HL-60 (cell line): ENCODE measurements at regions not wholly inside any gene's neighbourhood (a gene's known extent, or its start where the extent isn't known, plus 50 kb on each side); places are given as distances from the start of the nearest gene placed in this dataset.

ENCODE experiments used
- POLR2AphosphoS5 ChIP-seq: IDR thresholded peaks from 2 replicates; pipeline ENCODE4 v1.6.1; 2012; ENCODE audit warnings: low read depth
- TF ChIP-seq, protein P1 (sequence below): IDR thresholded peaks from one replicate; pipeline ENCODE4 v1.5.1; 2011; ENCODE audit warnings: low read length, control low read depth, inconsistent platforms; ENCODE audit not compliant: insufficient read depth
- TF ChIP-seq, protein P2 (sequence below): IDR thresholded peaks from 2 replicates; pipeline ENCODE4 v1.6.1; 2012; ENCODE audit warnings: low read depth; ENCODE audit not compliant: insufficient replicate concordance

DNA sequence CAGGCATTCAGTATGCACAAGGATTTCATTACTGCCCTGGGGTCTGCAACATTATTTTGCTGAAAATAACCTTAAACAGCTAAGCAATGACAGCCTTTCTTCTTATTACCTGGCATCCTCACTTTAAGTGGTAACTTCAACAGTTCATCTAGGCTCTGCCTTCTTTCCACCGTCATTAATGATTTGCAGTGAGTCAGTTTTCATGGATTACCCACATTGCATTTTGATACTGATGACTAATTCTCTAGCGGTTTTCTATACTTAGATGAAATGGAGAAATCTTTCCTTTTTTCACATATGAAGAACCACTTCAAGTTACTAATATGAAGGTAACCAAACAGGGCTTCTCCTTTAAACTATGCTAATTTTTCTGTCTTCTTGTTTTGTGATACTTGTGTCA is 226.9 kb upstream of the TMPRSS15 start:
- TF ChIP-seq, protein P1, sequence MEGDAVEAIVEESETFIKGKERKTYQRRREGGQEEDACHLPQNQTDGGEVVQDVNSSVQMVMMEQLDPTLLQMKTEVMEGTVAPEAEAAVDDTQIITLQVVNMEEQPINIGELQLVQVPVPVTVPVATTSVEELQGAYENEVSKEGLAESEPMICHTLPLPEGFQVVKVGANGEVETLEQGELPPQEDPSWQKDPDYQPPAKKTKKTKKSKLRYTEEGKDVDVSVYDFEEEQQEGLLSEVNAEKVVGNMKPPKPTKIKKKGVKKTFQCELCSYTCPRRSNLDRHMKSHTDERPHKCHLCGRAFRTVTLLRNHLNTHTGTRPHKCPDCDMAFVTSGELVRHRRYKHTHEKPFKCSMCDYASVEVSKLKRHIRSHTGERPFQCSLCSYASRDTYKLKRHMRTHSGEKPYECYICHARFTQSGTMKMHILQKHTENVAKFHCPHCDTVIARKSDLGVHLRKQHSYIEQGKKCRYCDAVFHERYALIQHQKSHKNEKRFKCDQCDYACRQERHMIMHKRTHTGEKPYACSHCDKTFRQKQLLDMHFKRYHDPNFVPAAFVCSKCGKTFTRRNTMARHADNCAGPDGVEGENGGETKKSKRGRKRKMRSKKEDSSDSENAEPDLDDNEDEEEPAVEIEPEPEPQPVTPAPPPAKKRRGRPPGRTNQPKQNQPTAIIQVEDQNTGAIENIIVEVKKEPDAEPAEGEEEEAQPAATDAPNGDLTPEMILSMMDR = no peak
- TF ChIP-seq POLR2AphosphoS5 = no peak
- TF ChIP-seq, protein P2, sequence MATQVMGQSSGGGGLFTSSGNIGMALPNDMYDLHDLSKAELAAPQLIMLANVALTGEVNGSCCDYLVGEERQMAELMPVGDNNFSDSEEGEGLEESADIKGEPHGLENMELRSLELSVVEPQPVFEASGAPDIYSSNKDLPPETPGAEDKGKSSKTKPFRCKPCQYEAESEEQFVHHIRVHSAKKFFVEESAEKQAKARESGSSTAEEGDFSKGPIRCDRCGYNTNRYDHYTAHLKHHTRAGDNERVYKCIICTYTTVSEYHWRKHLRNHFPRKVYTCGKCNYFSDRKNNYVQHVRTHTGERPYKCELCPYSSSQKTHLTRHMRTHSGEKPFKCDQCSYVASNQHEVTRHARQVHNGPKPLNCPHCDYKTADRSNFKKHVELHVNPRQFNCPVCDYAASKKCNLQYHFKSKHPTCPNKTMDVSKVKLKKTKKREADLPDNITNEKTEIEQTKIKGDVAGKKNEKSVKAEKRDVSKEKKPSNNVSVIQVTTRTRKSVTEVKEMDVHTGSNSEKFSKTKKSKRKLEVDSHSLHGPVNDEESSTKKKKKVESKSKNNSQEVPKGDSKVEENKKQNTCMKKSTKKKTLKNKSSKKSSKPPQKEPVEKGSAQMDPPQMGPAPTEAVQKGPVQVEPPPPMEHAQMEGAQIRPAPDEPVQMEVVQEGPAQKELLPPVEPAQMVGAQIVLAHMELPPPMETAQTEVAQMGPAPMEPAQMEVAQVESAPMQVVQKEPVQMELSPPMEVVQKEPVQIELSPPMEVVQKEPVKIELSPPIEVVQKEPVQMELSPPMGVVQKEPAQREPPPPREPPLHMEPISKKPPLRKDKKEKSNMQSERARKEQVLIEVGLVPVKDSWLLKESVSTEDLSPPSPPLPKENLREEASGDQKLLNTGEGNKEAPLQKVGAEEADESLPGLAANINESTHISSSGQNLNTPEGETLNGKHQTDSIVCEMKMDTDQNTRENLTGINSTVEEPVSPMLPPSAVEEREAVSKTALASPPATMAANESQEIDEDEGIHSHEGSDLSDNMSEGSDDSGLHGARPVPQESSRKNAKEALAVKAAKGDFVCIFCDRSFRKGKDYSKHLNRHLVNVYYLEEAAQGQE = no peak
